Astrocyte (in vitro differentiated cells and primary cell): ENCODE measurements at regions not wholly inside any gene's neighbourhood (a gene's known extent, or its start where the extent isn't known, plus 50 kb on each side); places are given as distances from the start of the nearest gene placed in this dataset.

Source experiments
- EZH2 ChIP-seq: IDR thresholded peaks from 2 replicates; pipeline ENCODE4 v1.6.1; 2012; ENCODE audit warnings: mild to moderate bottlenecking, low read length, inconsistent platforms; ENCODE audit not compliant: insufficient read depth
- TF ChIP-seq, protein P1 (sequence below): IDR thresholded peaks from 2 replicates; pipeline ENCODE4 v1.5.1; 2011; ENCODE audit warnings: low read depth, mild to moderate bottlenecking, inconsistent platforms, low read length, moderate library complexity; ENCODE audit not compliant: insufficient read depth

DNA sequence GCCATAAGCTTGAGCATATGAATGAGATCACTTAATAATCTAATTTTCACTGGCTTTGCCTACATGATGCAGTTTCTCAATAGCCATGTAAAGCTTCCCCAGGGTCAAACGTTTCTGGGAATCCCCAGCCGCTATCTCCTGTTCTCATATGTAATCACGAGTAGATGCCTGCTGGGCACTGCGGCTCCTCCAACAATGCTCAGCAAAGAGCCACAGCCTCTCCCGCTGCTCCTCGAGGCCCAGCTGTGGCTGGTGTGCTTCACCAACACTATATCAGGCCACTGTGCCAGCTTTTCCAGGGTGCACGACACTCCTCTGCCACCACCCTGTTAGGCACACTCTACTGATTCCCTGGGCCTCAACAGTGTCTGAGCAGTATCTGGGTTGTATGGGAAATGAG lies 78.3 kb upstream of the RASGEF1B start:
- TF ChIP-seq, protein P1, sequence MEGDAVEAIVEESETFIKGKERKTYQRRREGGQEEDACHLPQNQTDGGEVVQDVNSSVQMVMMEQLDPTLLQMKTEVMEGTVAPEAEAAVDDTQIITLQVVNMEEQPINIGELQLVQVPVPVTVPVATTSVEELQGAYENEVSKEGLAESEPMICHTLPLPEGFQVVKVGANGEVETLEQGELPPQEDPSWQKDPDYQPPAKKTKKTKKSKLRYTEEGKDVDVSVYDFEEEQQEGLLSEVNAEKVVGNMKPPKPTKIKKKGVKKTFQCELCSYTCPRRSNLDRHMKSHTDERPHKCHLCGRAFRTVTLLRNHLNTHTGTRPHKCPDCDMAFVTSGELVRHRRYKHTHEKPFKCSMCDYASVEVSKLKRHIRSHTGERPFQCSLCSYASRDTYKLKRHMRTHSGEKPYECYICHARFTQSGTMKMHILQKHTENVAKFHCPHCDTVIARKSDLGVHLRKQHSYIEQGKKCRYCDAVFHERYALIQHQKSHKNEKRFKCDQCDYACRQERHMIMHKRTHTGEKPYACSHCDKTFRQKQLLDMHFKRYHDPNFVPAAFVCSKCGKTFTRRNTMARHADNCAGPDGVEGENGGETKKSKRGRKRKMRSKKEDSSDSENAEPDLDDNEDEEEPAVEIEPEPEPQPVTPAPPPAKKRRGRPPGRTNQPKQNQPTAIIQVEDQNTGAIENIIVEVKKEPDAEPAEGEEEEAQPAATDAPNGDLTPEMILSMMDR, result no peak
- TF ChIP-seq EZH2, result no peak
